GM12891 (cell line): ENCODE measurements at regions not wholly inside any gene's neighbourhood (a gene's known extent, or its start where the extent isn't known, plus 50 kb on each side); places are given as distances from the start of the nearest gene placed in this dataset.
"Not testable (repeated sequence)": the region's sequence is repeated elsewhere in the genome, so short reads cannot be mapped to it uniquely, and the experiment has no call there.

Experiments used
- DNase-seq: peaks from one replicate; pipeline ENCODE4 v3.0.0; 2011; ENCODE audit warnings: low spot score; ENCODE audit not compliant: insufficient read length
- FAIRE-seq: peaks from 2 replicates; lab custom pipeline; 2011; peaks lifted over from hg19 to GRCh38; lab: Jason Lieb, UNC
- PAX5 ChIP-seq: IDR thresholded peaks from 2 replicates; pipeline ENCODE4 v1.6.1; 2011; ENCODE audit warnings: low read length, moderate library complexity, mild to moderate bottlenecking; ENCODE audit not compliant: insufficient read depth, severe bottlenecking
- POLR2A ChIP-seq: IDR thresholded peaks from 2 replicates; pipeline ENCODE4 v1.6.1; 2011; ENCODE audit warnings: low read depth, low read length, control low read depth
- POLR2AphosphoS5 ChIP-seq: IDR thresholded peaks from 2 replicates; pipeline ENCODE4 v1.6.1; 2011; ENCODE audit warnings: low read depth, low read length, control low read depth
- POU2F2 ChIP-seq: IDR thresholded peaks from 2 replicates; pipeline ENCODE4 v1.6.1; 2011; ENCODE audit warnings: low read depth, mild to moderate bottlenecking, control low read depth, low read length, moderate library complexity
- SPI1 ChIP-seq: IDR thresholded peaks from 2 replicates; pipeline ENCODE4 v1.6.1; 2011; ENCODE audit warnings: low read depth, low read length, control low read depth
- TAF1 ChIP-seq: IDR thresholded peaks from 2 replicates; pipeline ENCODE4 v1.6.1; 2011; ENCODE audit warnings: low read depth, low read length, control low read depth

DNA sequence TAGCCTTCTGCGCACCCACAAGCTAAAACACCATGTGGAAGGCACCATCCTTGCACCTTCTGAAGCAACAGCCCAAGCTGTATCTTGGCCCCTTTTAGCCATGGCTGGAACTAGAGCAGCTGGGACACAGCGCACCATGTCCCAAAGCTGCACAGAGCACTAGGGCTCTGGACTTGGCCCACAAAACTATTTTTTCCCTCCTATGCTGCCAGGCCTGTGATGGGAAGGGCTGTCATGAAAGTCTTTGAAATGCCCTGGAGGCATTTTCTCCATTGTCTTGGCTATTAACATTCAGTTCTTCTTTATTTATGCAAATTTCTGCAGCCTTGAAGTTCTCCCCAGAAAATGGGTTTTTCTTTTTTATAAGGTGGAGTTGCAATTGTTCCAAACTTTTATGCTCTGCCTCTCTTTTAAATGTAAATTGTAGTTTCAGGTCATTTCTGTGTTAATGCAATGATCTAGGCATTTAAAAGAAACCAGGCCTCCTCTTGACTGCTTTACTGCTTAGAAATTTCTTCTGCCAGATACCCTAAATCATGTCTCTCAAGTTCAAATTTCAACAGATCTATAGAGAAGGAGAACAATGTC lies 996.3 kb downstream of the TAF11L14 start:
- no peak for TF ChIP-seq POLR2A
- no peak for TF ChIP-seq PAX5
- no peak for TF ChIP-seq TAF1
- TF ChIP-seq POU2F2: no peak
- TF ChIP-seq SPI1: no peak
- TF ChIP-seq POLR2AphosphoS5: no peak
- FAIRE-seq (no peak), DNase-seq (no peak)

DNA sequence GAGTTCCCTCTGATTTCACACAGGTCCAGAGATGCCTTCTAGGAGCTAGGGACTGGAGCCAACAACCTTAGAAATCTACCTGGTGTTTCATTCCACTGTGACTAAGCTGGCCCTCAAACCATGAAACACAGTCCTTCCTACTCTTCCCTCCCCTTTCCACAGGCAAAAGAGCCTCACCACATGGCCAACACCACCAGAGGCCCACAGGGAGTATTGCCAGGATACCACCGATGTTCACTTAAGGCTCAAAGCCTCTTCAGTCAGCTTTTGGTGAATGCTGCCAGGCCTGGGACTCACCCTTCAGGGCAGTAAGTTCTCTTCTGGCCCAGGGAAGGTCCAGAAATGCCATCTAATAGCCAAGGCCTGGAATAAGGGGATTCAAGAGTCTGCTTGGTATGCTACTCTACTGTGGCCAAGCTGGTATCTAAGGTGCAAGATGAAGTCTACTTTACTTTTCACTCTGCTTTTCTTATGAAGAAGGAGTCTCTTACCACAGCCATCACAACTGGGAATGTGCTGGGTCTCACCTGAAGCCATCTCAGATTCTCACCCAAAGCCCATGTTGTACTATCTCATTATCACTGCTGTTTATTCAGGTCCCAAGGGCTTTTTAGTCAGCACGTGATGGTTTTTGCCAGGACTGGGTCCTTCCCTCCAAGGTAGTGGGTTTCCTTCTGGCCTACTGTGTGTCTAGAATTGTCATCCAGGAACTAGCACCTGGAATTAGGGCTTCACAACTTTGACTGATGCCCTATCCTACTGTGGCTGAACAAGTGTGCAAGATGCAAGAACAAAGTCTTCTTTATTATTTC lies 1018.4 kb downstream of the TAF11L14 start:
- TF ChIP-seq SPI1: no peak
- no peak for TF ChIP-seq POLR2A
- no peak for TF ChIP-seq TAF1
- no peak for TF ChIP-seq POU2F2
- no peak for TF ChIP-seq PAX5
- TF ChIP-seq POLR2AphosphoS5: no peak
- FAIRE-seq: no peak
- no peak for DNase-seq

DNA sequence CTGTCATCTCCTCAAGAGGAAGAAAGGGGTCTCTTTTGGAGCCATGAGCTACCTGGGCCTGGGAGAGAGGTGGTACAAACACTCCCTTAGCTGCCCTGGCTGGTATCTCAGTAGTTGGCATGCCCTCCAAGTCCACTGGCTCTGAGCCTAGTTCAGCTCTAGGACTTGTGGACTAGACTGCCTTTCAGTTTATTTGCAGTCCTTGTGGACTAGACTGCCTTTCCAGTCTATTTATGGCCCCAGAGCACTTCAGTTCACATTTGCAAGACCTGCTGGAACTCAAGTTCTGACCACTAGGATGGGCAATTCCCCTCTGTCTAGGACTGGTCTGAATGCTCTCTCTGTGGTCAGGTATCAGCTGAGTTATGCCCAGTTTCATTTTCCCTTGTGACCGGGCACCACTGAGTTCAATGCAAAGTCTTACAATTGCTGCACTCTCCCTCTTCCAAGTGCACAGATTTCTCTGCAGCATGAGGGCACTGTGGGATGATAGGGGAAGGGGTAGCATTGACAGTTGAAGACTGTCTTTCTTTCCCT lies 1019.0 kb downstream of the TAF11L14 start:
- TF ChIP-seq POLR2AphosphoS5 (no peak), PAX5 (no peak)
- DNase-seq: no peak
- no peak for FAIRE-seq

DNA sequence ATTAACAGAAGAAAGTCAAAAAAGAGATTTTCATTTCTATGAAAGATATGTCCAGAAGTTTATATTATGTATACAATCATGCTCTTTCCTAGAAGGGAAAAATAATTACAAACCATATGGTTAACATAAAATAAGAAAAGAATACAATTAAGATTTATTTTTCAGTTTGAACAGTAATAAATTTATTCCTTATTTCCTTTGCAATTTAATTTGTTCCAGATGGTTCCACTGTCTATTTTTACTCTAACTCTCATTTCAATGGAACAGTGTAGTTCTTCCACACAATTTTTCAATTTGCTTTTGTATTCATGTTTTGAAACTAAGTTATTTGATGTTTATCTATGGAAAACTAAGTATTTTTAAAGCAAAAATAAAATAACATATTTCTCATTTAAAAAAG lies 1026.3 kb downstream of the TAF11L14 start:
- DNase-seq (no peak), FAIRE-seq (no peak)
- TF ChIP-seq POLR2AphosphoS5: no peak
- no peak for TF ChIP-seq SPI1
- TF ChIP-seq POU2F2: no peak
- no peak for TF ChIP-seq TAF1
- no peak for TF ChIP-seq POLR2A
- no peak for TF ChIP-seq PAX5

DNA sequence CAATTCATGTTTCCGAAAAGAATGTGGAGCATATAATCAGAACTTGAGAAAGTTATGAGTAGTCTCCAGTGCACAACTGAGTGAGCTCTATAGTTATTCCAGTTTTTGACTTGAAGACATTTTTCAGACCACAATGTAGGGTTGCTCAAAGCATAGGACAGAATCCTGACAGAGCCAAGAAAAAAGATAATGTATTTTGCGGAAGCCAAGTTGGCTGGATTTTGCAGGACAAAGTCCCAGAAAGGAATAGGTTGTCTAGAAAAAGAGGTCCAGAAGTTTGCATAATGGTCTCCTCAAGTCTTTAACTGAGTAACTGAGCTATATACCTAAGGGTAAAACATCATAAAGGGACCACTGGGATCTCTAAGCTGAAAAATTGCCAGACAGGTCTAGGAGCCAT lies 1028.0 kb downstream of the TAF11L14 start:
- no peak for TF ChIP-seq POLR2AphosphoS5
- no peak for TF ChIP-seq POU2F2
- no peak for TF ChIP-seq PAX5
- DNase-seq (no peak), FAIRE-seq (no peak)

DNA sequence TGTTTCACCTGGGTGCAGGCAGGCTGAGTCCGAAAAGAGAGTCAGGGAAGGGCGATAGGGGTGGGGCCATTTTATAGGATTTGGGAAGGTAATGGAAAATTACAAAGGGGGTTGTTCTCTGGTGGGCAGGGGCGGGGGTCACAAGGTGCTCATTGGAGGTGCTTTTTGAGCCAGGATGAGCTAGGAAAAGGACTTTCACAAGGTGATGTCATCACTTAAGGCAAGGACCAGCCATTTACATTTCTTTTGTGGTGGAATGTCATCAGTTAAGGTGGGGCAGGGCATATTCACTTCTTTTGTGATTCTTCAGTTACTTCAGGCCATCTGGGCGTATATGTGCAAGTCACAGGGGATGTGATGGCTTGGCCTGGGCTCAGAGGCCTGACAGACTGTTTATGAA lies 1040.0 kb downstream of the TAF11L14 start:
- FAIRE-seq: not testable (repeated sequence)

DNA sequence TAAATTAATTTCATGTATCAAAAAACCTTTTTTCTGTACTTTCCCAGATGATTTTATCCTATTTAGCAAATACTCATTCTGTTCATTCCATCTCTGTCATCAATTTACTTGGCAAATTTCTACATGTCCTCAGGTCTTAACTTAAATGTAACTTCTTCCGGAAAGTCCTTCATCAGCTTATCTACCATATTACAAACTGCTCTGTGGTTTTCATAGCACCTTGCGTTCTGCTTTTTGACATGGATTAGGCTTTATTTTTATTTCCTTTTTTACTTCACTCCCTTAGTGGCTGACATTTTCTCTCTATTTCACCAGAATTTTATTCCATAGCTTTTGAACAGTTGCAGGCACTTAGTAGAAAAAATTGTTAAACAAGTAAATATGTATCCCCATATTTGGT lies 1040.8 kb downstream of the TAF11L14 start:
- DNase-seq: no peak
- FAIRE-seq: no peak
- TF ChIP-seq POLR2AphosphoS5 (no peak), POU2F2 (no peak), TAF1 (no peak)

More for the DNA sequence above, 1040.0 kb downstream of the TAF11L14 start:
- DNase-seq: not testable (repeated sequence)

DNA sequence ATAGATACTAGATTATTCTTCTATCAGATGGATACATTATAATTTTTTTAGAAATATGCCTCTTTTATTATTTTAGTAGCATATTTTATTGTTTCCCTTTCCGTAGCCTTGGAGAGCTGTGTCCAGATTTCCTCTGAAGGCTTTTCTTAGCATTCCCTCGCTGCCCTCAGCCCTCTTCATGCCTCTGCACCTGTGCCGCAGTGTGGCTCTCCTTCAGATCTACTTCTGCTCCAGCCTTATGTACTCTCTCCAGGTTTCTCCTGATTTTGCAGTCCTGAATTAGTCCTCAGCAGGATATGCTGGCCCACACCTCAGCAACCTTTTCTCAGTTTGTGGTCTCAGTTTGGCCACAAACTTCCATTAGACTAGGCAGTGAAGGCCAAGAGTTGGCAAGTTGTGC lies 1052.0 kb downstream of the TAF11L14 start:
- FAIRE-seq (no peak), DNase-seq (no peak)
- no peak for TF ChIP-seq TAF1
- TF ChIP-seq POLR2AphosphoS5: no peak
- TF ChIP-seq SPI1: no peak
- no peak for TF ChIP-seq POLR2A
- no peak for TF ChIP-seq POU2F2
- no peak for TF ChIP-seq PAX5

DNA sequence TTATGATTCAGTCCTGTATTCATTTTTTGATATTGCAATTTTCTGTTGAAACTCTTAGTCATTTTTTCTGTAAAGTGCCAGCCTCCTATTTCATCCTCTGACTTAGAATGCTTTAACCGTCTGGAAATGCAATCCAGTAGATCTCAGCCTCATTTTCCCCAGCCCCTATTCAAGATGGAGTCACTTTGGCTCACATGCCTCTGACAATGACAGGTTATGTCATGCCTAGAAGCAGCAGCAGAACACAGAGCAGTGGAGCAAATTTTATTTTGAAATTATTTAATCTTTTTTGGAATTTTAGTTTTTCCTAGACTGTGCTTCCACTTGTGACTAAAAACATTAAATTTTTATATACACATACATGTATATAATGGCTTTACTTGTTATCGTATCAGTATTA lies 1053.2 kb downstream of the TAF11L14 start:
- no peak for DNase-seq
- no peak for FAIRE-seq
- TF ChIP-seq POLR2A: no peak
- no peak for TF ChIP-seq POLR2AphosphoS5
- TF ChIP-seq TAF1: no peak

DNA sequence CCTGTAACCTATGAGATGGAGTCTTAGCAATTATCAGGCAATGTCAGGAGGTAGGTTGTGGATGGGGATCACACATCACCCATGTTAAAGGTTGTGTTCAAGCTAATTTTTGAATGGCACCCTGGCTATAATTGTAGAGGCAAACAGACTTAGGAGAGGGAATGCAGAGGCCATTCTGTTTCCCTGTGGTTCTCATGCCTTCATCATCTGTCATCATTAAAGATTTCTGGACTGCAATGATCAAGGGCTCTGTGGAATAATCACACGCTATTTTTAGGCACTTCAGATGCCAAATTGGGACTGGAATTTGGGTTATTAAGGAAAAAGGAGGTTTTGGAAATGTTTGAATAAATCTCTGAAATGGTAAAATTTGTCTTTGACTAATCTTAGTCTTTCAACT lies 1065.4 kb downstream of the TAF11L14 start:
- FAIRE-seq (peak; percentile 45), DNase-seq (no peak)
- TF ChIP-seq TAF1: no peak
- no peak for TF ChIP-seq PAX5
- TF ChIP-seq POLR2A: no peak
- no peak for TF ChIP-seq POU2F2
- TF ChIP-seq SPI1: no peak
- TF ChIP-seq POLR2AphosphoS5: no peak

DNA sequence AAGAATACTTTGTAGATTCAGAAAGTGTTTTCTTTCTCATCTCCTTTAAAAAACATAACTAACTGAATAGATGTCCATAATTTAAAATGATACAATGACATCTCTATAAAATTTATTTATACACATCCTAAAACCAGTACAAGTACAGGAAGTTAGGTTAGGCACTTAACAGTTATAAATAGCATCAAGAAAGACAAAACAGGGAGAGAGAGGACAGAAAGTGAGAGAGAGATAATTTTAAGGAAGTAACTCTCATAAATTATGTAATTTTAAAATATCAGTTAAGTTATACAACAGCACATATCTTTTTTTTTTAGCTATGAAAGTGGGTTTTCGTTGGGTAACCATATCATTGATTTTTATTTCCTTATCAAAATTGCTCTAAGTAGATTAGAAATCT lies 1068.6 kb downstream of the TAF11L14 start:
- FAIRE-seq: no peak
- TF ChIP-seq SPI1 (no peak), TAF1 (no peak), POLR2AphosphoS5 (no peak)
- no peak for DNase-seq
